Heart left ventricle (tissue), 16 donors: ENCODE measurements at regions not wholly inside any gene's neighbourhood (a gene's known extent, or its start where the extent isn't known, plus 50 kb on each side); places are given as distances from the start of the nearest gene placed in this dataset.
A peak's percentile ranks its signal among the peaks of the same experiment; 100 is the strongest.

Experiments used
- ATAC-seq, 4 donors: fragments of 200-7000 bp; cut with Tn5 transposase; one replicate each; pipeline ENCODE4 v1.9.1; 2020 to 2022; ENCODE audit warnings: moderate library complexity in 4 of 4, mild to moderate bottlenecking in 3 of 4, moderate number of reproducible peaks in 1 of 4
- DNase-seq, 5 donors: peaks; one replicate each; pipeline ENCODE4 v3.0.0-alpha.2; 2020
- H3K27ac ChIP-seq, 12 donors: fragments of 200-600 bp; sonication (generic) in 4 of 12; one replicate each; pipeline versions ENCODE4 v1.5.0 to v1.8.0; 2016 to 2022; ENCODE audit warnings: mild to moderate bottlenecking in 2 of 12
- H3K27me3 ChIP-seq, 9 donors: fragments of 200-600 bp; sonication (generic) in 2 of 9; one replicate each; pipeline versions ENCODE4 v1.5.1 to v1.8.0; 2016 to 2022; ENCODE audit warnings: mild to moderate bottlenecking in 3 of 9
- H3K36me3 ChIP-seq, 9 donors: fragments of 200-600 bp; sonication (generic) in 2 of 9; one replicate each; pipeline versions ENCODE4 v1.5.0 to v1.8.0; 2018 to 2022; ENCODE audit warnings: mild to moderate bottlenecking in 2 of 9
- H3K4me1 ChIP-seq, 12 donors: fragments of 200-600 bp; sonication (generic) in 4 of 12; one replicate each; pipeline versions ENCODE4 v1.5.0 to v1.8.0; 2016 to 2022; ENCODE audit warnings: mild to moderate bottlenecking in 3 of 12
- H3K4me3 ChIP-seq, 12 donors: fragments of 200-600 bp; sonication (generic) in 4 of 12; one replicate each; pipeline versions ENCODE4 v1.5.0 to v1.8.0; 2017 to 2022; ENCODE audit warnings: mild to moderate bottlenecking in 9 of 12, moderate library complexity in 4 of 12
- H3K9me3 ChIP-seq, 12 donors: fragments of 200-600 bp; sonication (generic) in 4 of 12; one replicate each; pipeline versions ENCODE4 v1.5.0 to v1.8.0; 2016 to 2022; ENCODE audit warnings: mild to moderate bottlenecking in 1 of 12
- POLR2A ChIP-seq, 2 donors: fragments of 450-650 bp; IDR thresholded peaks; one replicate each; pipeline ENCODE4 v1.6.1; 2017; ENCODE audit warnings: antibody characterized with exemption in 2 of 2, mild to moderate bottlenecking in 2 of 2, moderate library complexity in 2 of 2
- WGBS, 4 donors: extraction: QIAGEN DNeasy Blood & Tissue Kit in 2 of 4; methylation state at CpG; one replicate each; pipeline versions ENCODE4 v1.1.5 to v1.1.7; 2013 to 2018; 5-methylcytosine and 5-hydroxymethylcytosine counted together
- intact Hi-C, 10 donors: fragments of 100-400 bp; cut with DNase I; formaldehyde crosslinking; loops; one replicate each; pipeline versions ENCODE4 v1.11.1 to v1.14.2; 2022
- TF ChIP-seq, protein P1 (sequence below), 12 donors: fragments of 200-600 bp; sonication (generic) in 4 of 12; IDR thresholded peaks; one replicate each; pipeline versions ENCODE4 v1.5.0 to v1.8.0; 2018 to 2022; ENCODE audit warnings: antibody characterized with exemption in 12 of 12, mild to moderate bottlenecking in 5 of 12
- donor health status: ischemic (EF 13 %, LVEDD 7.1; RV severe dilation, severe dysfunction).
- donor health status: healthy with polysubstance abuse.
- donor health status: DM: no; HTN: yes; CAD: no.
- donor health status: DM: no; HTN: no; CAD: no.
- donor health status: ischemic (EF 25% LVEDD 6.9; RV normal size, moderate dysfunction).
- donor health status: ischemic (EF 25% LVEDD 5.7; RV mildly dilated, moderate dysfunction).
- donor health status: healthy.
- donor health status: DM: yes; HTN: yes; CAD: no.
- donor health status: ischemic (EF 35%, LVEDD 5.7; RV mildly dilated, moderate dysfunction).
- donor health status: nonischemic (EF 11% LVEDD 7.7; RV severe dilation, severe dysfunction).
- donor health status: DM: yes; HTN: yes; CAD: no.
- donor health status: PGD.
- donor health status: ischemic (EF 29% LVEDD 5.4; RV normal size, mild dysfunction).
- donor health status: nonischemic (EF 23%, LVEDD 6.1; RV moderate dilation, normal function).

DNA sequence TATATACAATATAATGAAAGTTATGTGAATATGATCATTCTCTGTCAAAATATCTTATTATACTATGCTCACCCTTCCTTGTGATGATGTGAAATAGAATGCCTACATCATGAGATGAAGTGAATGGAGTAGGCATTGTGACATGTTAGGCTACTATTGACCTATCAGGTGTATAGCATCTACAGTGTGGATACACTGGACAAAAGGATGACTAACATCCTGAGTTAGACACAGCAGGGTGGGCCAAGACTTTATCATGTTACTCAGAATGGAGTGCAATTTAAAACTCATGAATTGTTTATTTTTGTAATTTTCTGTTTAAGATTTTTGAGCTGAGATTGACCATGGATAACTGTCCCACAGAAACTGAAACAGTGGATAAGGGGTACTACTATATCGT lies 53.4 kb upstream of the NAV3 start:
- intact Hi-C loops: no loop called here
- ATAC-seq (no peak), DNase-seq (no peak)
- 94 to 97% (median 95%) methylated on average over 1 of the region's 1 CpG for WGBS, 4 donors
- no peak overlapping the region for H3K4me3 ChIP-seq
- no peaks in the 10 kb centered on the region for H3K36me3 ChIP-seq
- H3K27me3 ChIP-seq: no peaks in the 10 kb centered on the region
- peaks cover 0 to 4% (median 0%) of the 10 kb centered on the region in 12 donors for H3K4me1 ChIP-seq
- TF ChIP-seq, protein P1, sequence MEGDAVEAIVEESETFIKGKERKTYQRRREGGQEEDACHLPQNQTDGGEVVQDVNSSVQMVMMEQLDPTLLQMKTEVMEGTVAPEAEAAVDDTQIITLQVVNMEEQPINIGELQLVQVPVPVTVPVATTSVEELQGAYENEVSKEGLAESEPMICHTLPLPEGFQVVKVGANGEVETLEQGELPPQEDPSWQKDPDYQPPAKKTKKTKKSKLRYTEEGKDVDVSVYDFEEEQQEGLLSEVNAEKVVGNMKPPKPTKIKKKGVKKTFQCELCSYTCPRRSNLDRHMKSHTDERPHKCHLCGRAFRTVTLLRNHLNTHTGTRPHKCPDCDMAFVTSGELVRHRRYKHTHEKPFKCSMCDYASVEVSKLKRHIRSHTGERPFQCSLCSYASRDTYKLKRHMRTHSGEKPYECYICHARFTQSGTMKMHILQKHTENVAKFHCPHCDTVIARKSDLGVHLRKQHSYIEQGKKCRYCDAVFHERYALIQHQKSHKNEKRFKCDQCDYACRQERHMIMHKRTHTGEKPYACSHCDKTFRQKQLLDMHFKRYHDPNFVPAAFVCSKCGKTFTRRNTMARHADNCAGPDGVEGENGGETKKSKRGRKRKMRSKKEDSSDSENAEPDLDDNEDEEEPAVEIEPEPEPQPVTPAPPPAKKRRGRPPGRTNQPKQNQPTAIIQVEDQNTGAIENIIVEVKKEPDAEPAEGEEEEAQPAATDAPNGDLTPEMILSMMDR (IDR thresholded peaks at IDR 0.05): no peak
- no peaks in the 10 kb centered on the region for H3K9me3 ChIP-seq
- H3K27ac ChIP-seq: no peak overlapping the region

DNA sequence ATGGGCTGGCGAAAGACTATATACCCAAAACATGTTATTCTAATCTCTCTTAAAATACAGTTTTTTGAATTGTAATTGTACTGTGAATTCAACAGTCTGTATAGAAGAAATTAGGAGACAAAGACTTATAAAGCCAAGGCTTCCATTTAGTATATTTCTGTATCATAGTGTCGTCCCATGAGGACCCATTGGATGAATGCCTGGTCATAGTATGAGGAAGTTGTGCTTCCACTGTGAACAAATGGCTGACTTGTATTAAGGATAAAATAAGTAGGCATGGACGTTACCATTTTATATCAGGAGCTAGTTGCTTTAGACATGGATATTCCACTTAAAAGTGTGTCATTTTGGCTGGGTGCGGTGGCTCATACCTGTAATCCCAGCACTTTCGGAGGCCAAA lies 55.9 kb upstream of the NAV3 start:
- Histone ChIP-seq H3K27me3 (no peaks in the 10 kb centered on the region), H3K36me3 (no peaks in the 10 kb centered on the region), H3K4me1 (no peaks in the 10 kb centered on the region), H3K4me3 (no peak overlapping the region), H3K27ac (no peak overlapping the region), H3K9me3 (no peaks in the 10 kb centered on the region)
- 79 to 82% (median 80%) methylated on average over 5 of the region's 5 CpGs for WGBS, 4 donors
- DNase-seq (no peak), ATAC-seq (no peak)
- TF ChIP-seq, protein P1 (IDR thresholded peaks at IDR 0.05): no peak
- no peak for TF ChIP-seq POLR2A (IDR thresholded peaks at IDR 0.05)
- intact Hi-C loops: no loop called here

GRCh38 chr12:77772676-77773298 lies 57.9 kb upstream of the NAV3 start:
- no peak for ATAC-seq
- no peaks in the 10 kb centered on the region for H3K36me3 ChIP-seq
- no peak overlapping the region for H3K27ac ChIP-seq
- DNase-seq: no peak
- no peaks in the 10 kb centered on the region for H3K4me1 ChIP-seq
- no peak for TF ChIP-seq POLR2A (IDR thresholded peaks at IDR 0.05)
- TF ChIP-seq, protein P1 (IDR thresholded peaks at IDR 0.05): no peak
- WGBS, 4 donors: 86 to 94% (median 90%) methylated on average over 6 of the region's 6 CpGs
- intact Hi-C loops: no loop called here
- H3K4me3 ChIP-seq: no peak overlapping the region
- no peaks in the 10 kb centered on the region for H3K27me3 ChIP-seq
- peaks cover 0 to 6% (median under 1%) of the 10 kb centered on the region in 12 donors for H3K9me3 ChIP-seq

DNA sequence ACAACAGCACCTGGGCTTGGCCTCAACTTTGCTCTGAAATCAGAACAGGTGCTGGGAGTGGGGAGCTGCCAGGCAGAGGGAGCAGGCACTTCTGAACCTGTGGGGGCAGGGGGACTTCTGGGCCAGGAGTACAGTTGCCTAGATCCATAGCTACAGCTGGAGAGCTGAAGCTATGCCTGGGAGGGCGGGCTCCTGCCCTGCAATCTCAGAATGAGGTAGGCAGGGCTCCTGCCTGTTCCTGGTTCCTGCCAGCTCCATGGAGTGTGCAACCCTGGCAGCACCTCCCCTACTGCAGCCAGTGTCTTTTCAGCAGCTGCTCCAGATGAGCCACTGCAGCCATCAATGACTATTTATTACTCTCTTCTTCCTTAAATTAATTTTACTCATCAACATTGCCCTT lies 62.1 kb upstream of the NAV3 start:
- intact Hi-C loops: no loop called here
- ATAC-seq: peak in 1 of 4 donors; percentile 57
- H3K36me3 ChIP-seq: no peaks in the 10 kb centered on the region
- no peak overlapping the region for H3K4me3 ChIP-seq
- TF ChIP-seq, protein P1 (IDR thresholded peaks at IDR 0.05): no peak
- no peak for TF ChIP-seq POLR2A (IDR thresholded peaks at IDR 0.05)
- H3K9me3 ChIP-seq: peaks cover 0 to 14% (median 2%) of the 10 kb centered on the region in 12 donors
- peaks cover 0 to 23% (median 5%) of the 10 kb centered on the region in 12 donors for H3K4me1 ChIP-seq
- WGBS, 4 donors: 50 to 100% (median 87%) methylated on average over 1 of the region's 1 CpG
- DNase-seq: no peak
- no peak overlapping the region for H3K27ac ChIP-seq
- no peaks in the 10 kb centered on the region for H3K27me3 ChIP-seq
